OCI-LY7 (cell line): ENCODE measurements at regions not wholly inside any gene's neighbourhood (a gene's known extent, or its start where the extent isn't known, plus 50 kb on each side); places are given as distances from the start of the nearest gene placed in this dataset.

ENCODE experiments used
- BruUV-seq: library from RNA; stranded (reverse); fragments of 400-500 nt; replicated peaks from 2 replicates; lab custom pipeline; 2021; lab: Mats Ljungman, UMichigan
- CTCF ChIA-PET: fragments of 300-600 bp; sonication (Branson Sonifier 250); formaldehyde crosslinking; loops from one replicate; lab custom pipeline; 2022; ENCODE audit warnings: antibody characterized with exemption; ENCODE audit not compliant: unreplicated experiment; lab: Charles Lee
- POLR2A ChIA-PET: fragments of 300-600 bp; sonication (Branson Sonifier 250); formaldehyde crosslinking; loops from one replicate; lab custom pipeline; 2022; ENCODE audit warnings: antibody characterized with exemption; lab: Charles Lee
- DNase-seq: peaks from one replicate; pipeline ENCODE4 v3.0.0-alpha.2; 2015; ENCODE audit warnings: low spot score
- H2AFZ ChIP-seq: fragments of 200-600 bp; sonication (generic), shearing (Covaris generic); 2 replicates; pipeline ENCODE4 v1.6.1; 2014; ENCODE audit warnings: mild to moderate bottlenecking, antibody characterized with exemption, low read length, moderate library complexity
- H3K27ac ChIP-seq: fragments of 200-600 bp; sonication (generic); 2 replicates; pipeline ENCODE4 v1.5.1; 2014; ENCODE audit warnings: mixed run types, low read depth, mild to moderate bottlenecking, moderate library complexity, low read length, inconsistent platforms; ENCODE audit not compliant: poor library complexity, severe bottlenecking
- H3K36me3 ChIP-seq: fragments of 200-600 bp; sonication (generic); 2 replicates; pipeline ENCODE4 v1.6.1; 2014; ENCODE audit warnings: mild to moderate bottlenecking, antibody characterized with exemption, low read length, moderate library complexity, mixed read lengths; ENCODE audit not compliant: insufficient read depth
- H3K4me1 ChIP-seq: fragments of 200-600 bp; sonication (generic); 2 replicates; pipeline ENCODE4 v1.5.1; 2014; ENCODE audit warnings: mild to moderate bottlenecking, low read length; ENCODE audit not compliant: insufficient read depth, poor library complexity, severe bottlenecking
- H3K4me2 ChIP-seq: fragments of 200-600 bp; sonication (generic); 2 replicates; pipeline ENCODE4 v1.6.1; 2014; ENCODE audit warnings: mild to moderate bottlenecking, low read length
- H3K4me3 ChIP-seq: fragments of 200-600 bp; sonication (generic); 2 replicates; pipeline ENCODE4 v1.5.1; 2014; ENCODE audit warnings: mild to moderate bottlenecking, low read depth, low read length; ENCODE audit not compliant: poor library complexity, severe bottlenecking
- H3K79me2 ChIP-seq: fragments of 200-600 bp; sonication (generic); 2 replicates; pipeline ENCODE4 v1.6.1; 2016; ENCODE audit warnings: low read depth, mild to moderate bottlenecking, low read length, moderate library complexity, mixed read lengths; ENCODE audit not compliant: insufficient read depth
- H3K9me2 ChIP-seq: fragments of 200-600 bp; sonication (generic); 2 replicates; pipeline ENCODE4 v1.6.1; 2016; ENCODE audit warnings: mild to moderate bottlenecking, low read length, mixed read lengths; ENCODE audit not compliant: insufficient read depth
- H3K9me3 ChIP-seq: fragments of 200-600 bp; sonication (generic); 2 replicates; pipeline ENCODE4 v1.6.1; 2014; ENCODE audit warnings: mild to moderate bottlenecking, mixed run types, low read length, mixed read lengths
- H4K20me1 ChIP-seq: fragments of 200-600 bp; sonication (generic); 2 replicates; pipeline ENCODE4 v1.6.1; 2014; ENCODE audit warnings: mild to moderate bottlenecking, antibody characterized with exemption, low read length, moderate library complexity, mixed read lengths; ENCODE audit not compliant: insufficient read depth
- CTCF ChIP-seq: fragments of 200-600 bp; sonication (generic); conservative IDR thresholded peaks from 2 replicates; pipeline ENCODE4 v1.5.1; 2014; ENCODE audit warnings: mild to moderate bottlenecking, antibody characterized with exemption, low read length, moderate library complexity, mixed read lengths
- EZH2phosphoT487 ChIP-seq: fragments of 200-600 bp; sonication (generic); IDR thresholded peaks from 2 replicates; pipeline ENCODE4 v1.6.1; 2018; ENCODE audit warnings: low read depth, borderline replicate concordance, mild to moderate bottlenecking, mixed run types, antibody characterized with exemption, low read length, moderate library complexity, mixed read lengths
- intact Hi-C: fragments of 100-400 bp; cut with micrococcal nuclease; formaldehyde crosslinking; loops from one replicate; pipeline ENCODE4 v1.10.0; 2022; ENCODE audit not compliant: unreplicated experiment

DNA sequence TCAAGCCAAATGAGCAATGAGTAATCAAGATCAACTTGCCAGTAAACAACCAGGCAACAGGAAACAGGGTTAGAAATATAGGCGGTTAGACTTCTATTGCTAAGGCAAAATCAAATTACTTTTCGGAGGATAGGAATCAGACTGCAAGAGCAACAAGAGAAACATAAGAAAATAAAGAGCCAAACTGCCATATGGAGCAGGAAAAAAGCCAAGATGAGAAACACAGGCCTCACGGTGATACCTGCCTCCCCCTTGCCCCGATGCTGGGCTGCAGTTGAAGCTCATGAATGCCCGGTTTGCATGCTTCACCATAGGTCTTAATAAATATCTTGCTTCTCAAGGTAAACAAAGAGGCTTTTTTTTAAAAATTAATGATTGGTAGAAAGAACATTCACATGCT, 158.4 kb upstream of the MAGEC2 start:
- H3K36me3 ChIP-seq: no peaks in the 10 kb centered on the region
- no peaks in the 10 kb centered on the region for H4K20me1 ChIP-seq
- no peak overlapping the region for H3K4me3 ChIP-seq
- no peak for DNase-seq
- H3K27ac ChIP-seq: no peak overlapping the region
- no peak overlapping the region for H3K4me2 ChIP-seq
- TF ChIP-seq CTCF (no peak), EZH2phosphoT487 (no peak)
- H3K79me2 ChIP-seq: no peaks in the 10 kb centered on the region
- no peak overlapping the region for H2AFZ ChIP-seq
- H3K9me3 ChIP-seq: no peaks in the 10 kb centered on the region
- no peaks in the 10 kb centered on the region for H3K4me1 ChIP-seq
- no TSS peak for BruUV-seq
- ChIA-PET CTCF (no interaction called here), POLR2A (no interaction called here)
- intact Hi-C loops: no loop called here
- no peaks in the 10 kb centered on the region for H3K9me2 ChIP-seq

GRCh38 chrX:142359331-142359730, 154.2 kb upstream of the MAGEC2 start:
- Histone ChIP-seq H3K27ac (no peak overlapping the region), H3K9me2 (no peaks in the 10 kb centered on the region), H3K4me1 (no peaks in the 10 kb centered on the region), H3K36me3 (no peaks in the 10 kb centered on the region), H3K4me3 (no peak overlapping the region), H3K4me2 (no peak overlapping the region), H4K20me1 (no peaks in the 10 kb centered on the region), H3K79me2 (no peaks in the 10 kb centered on the region), H3K9me3 (no peaks in the 10 kb centered on the region), H2AFZ (no peak overlapping the region)
- no peak for DNase-seq
- BruUV-seq: no TSS peak
- TF ChIP-seq EZH2phosphoT487 (no peak), CTCF (no peak)
- ChIA-PET CTCF (no interaction called here), POLR2A (no interaction called here)
- intact Hi-C loops: no loop called here

- Histone ChIP-seq H3K79me2 (no peaks in the 10 kb centered on the region), H3K4me2 (no peak overlapping the region), H3K9me3 (no peaks in the 10 kb centered on the region), H3K27ac (no peak overlapping the region), H3K4me3 (no peak overlapping the region), H2AFZ (no peak overlapping the region), H3K4me1 (no peaks in the 10 kb centered on the region), H3K9me2 (no peaks in the 10 kb centered on the region), H3K36me3 (no peaks in the 10 kb centered on the region), H4K20me1 (no peaks in the 10 kb centered on the region)
- BruUV-seq: no TSS peak
- TF ChIP-seq EZH2phosphoT487: no peak
- no peak for TF ChIP-seq CTCF
- DNase-seq: no peak
- intact Hi-C loops: no loop called here
- POLR2A ChIA-PET: no interaction called here
- CTCF ChIA-PET: no interaction called here
Measured at GRCh38 chrX:142327182-142327581, 122.1 kb upstream of the MAGEC2 start.
